Skeletal muscle tissue (tissue), 3 donors: ENCODE measurements at regions not wholly inside any gene's neighbourhood (a gene's known extent, or its start where the extent isn't known, plus 50 kb on each side); places are given as distances from the start of the nearest gene placed in this dataset.

Experiments
- H3K27ac ChIP-seq: one replicate; pipeline ENCODE4 v1.7.0; 2013; ENCODE audit warnings: mild to moderate bottlenecking, low read depth, low read length, inconsistent platforms
- H3K27me3 ChIP-seq, 3 donors: one replicate each; pipeline ENCODE4 v1.7.0; 2013; ENCODE audit warnings: low read length in 3 of 3; ENCODE audit not compliant: control insufficient read depth in 3 of 3, insufficient read depth in 3 of 3
- H3K36me3 ChIP-seq, 3 donors: one replicate each; pipeline ENCODE4 v1.7.0; 2013; ENCODE audit warnings: low read length in 3 of 3; ENCODE audit not compliant: control insufficient read depth in 3 of 3, insufficient read depth in 3 of 3
- H3K4me1 ChIP-seq, 3 donors: one replicate each; pipeline ENCODE4 v1.7.0; 2013; ENCODE audit warnings: low read length in 3 of 3, mild to moderate bottlenecking in 3 of 3; ENCODE audit not compliant: control insufficient read depth in 3 of 3, insufficient read depth in 3 of 3
- H3K4me3 ChIP-seq, 3 donors: one replicate each; pipeline ENCODE4 v1.7.0; 2013; ENCODE audit warnings: low read length in 3 of 3
- H3K9ac ChIP-seq, 3 donors: one replicate each; pipeline ENCODE4 v1.7.0; 2013; ENCODE audit warnings: low read length in 3 of 3, mild to moderate bottlenecking in 3 of 3, moderate library complexity in 2 of 3, low read depth in 1 of 3
- H3K9me3 ChIP-seq, 3 donors: one replicate each; pipeline ENCODE4 v1.7.0; 2013; ENCODE audit warnings: low read length in 3 of 3; ENCODE audit not compliant: control insufficient read depth in 3 of 3
- donor health status: Osteomylitis.

DNA sequence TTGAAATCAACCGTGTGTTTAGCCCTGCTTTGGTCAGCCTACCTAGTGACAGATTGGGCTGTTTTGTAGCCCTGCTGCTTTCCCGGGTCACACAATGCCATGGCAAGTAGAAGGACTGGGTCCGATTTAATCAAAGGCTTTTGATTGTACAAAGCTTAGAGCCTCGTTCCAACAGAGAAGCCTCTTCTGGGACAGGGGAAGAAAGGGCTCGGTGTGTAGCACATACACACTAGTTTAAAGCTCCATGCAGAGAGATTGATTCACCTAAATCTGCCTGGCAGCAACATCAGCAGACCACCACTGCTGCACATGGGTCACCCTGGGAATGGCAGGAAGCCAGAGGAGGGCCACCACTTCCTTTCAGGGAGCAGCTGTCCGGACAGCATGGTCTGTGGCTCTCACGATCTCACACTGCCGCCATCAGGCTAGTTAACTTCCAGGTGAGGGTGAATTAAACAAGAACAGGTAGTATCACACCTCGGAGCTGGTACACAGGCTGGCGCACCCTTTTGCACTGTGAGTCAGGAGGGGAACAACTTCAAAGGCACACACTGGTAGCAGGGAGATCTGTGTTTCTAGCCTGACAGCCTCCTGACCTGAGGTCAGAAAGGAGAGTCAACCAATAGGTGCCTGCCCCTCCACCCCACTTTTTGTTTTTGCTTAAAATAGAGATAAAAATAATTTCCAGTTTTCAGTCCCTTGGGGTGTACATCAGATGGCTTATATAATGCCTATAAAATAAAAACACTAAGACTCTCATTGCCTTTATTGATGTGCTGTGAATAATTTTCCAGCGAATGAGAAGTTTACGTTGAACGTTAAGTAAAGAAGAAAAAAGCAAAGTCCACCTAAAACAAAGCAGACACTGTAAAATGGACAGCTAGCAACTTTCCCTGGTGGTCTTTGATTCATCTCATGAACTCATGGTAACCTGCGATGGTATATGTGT is 108.5 kb downstream of the CDCA7 start:
- Histone ChIP-seq H3K36me3 (no peaks in the 10 kb centered on the region), H3K27ac (no peak overlapping the region), H3K27me3 (peaks cover 0 to 3% (median 0%) of the 10 kb centered on the region in 3 donors)

DNA sequence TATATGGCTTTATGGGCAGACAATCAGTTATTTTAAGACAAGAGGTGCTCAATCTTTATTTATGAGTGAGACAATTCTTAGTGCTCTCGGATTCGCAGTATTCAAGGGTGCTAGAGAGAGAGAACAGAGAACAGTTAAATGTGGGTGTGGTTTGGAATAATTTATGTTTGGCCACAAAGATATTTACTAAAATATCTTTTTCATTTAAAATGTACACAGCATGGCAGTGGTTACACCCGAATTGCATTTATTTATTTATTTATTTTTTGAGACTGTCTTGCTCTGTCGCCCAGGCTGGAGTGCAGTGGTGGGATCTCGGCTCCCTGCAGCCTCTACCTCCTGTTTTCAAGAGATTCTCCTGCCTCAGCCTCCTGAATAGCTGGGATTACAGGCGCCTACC is 109.2 kb downstream of the CDCA7 start:
- Histone ChIP-seq H3K27me3 (peaks cover 0 to 3% (median 0%) of the 10 kb centered on the region in 3 donors), H3K36me3 (no peaks in the 10 kb centered on the region), H3K9ac (no peak overlapping the region), H3K4me3 (no peak overlapping the region), H3K9me3 (no peaks in the 10 kb centered on the region), H3K4me1 (no peaks in the 10 kb centered on the region), H3K27ac (no peak overlapping the region)

More for the DNA sequence above, 108.5 kb downstream of the CDCA7 start:
- Histone ChIP-seq H3K4me1 (no peaks in the 10 kb centered on the region), H3K9me3 (no peaks in the 10 kb centered on the region), H3K4me3 (no peak overlapping the region), H3K9ac (no peak overlapping the region)

DNA sequence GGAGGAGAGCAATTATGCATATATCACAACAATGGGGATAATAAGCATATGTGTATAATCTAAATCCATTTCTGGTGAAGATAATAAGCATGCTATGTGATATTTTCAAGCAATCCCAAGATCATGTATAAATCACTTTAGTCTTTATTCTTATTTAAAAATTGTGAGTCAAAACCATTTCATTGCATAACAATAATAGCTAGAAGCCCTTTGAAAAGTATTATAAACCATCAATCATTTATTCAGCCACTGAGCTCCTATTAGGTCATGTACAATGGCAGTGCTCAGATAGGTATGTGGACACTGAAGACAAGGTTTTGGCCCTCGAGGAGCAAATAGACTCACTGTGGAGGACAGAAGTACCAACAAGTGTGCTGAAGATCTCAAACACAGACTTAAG is 113.1 kb downstream of the CDCA7 start:
- Histone ChIP-seq H3K9ac (no peak overlapping the region), H3K4me3 (no peak overlapping the region), H3K36me3 (no peaks in the 10 kb centered on the region), H3K4me1 (no peaks in the 10 kb centered on the region), H3K27me3 (peaks cover 0 to 3% (median 0%) of the 10 kb centered on the region in 3 donors), H3K9me3 (peaks cover 0 to 4% (median 0%) of the 10 kb centered on the region in 3 donors), H3K27ac (no peak overlapping the region)

DNA sequence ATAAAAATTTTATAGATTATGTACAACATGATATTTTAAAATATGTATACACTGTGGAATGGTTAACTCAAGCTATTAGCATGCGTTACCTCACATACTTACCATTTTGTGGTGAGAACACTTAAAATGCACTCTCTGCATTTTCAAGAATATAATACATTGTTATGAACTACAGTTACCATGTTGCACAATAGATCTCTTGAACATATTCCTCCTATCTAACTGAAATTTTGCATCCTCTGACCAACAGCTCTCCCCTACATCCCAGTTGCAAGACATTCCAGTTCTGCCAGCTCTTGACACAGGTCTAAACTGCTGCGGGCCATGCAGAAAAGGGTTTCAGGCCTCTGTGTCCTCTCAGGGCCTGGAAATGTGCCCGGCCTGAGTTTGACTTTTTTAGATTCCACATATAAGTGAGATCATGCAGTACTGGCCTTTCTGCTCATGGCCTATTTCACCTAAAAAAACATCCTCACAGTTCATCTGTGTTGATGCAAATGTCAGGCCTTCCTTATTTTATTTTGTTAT is 113.7 kb downstream of the CDCA7 start:
- H3K4me3 ChIP-seq: no peak overlapping the region
- no peak overlapping the region for H3K27ac ChIP-seq
- H3K9me3 ChIP-seq: peaks cover 0 to 4% (median 0%) of the 10 kb centered on the region in 3 donors
- H3K4me1 ChIP-seq: no peaks in the 10 kb centered on the region
- H3K27me3 ChIP-seq: no peaks in the 10 kb centered on the region
- H3K9ac ChIP-seq: no peak overlapping the region
- no peaks in the 10 kb centered on the region for H3K36me3 ChIP-seq

DNA sequence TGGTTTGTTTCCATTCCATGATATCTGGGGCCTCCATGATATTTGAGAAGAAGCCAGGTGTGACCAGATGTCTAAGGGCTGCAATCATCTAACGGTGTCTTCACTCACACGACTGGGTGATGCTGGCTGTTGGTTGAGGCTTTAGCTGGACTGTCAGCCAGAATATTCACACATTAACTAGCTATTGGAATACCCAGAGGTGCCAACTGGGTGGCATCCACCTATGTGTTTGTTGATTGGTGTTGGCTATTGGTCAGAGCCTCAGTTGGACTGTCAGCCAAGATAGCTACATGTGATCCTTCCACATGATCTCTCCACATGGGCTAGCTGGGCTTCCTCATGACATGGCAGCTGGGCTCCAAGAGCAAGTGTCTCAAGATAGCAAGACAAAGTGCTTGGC is 117.4 kb downstream of the CDCA7 start:
- no peaks in the 10 kb centered on the region for H3K36me3 ChIP-seq
- H3K4me1 ChIP-seq: no peaks in the 10 kb centered on the region
- H3K9me3 ChIP-seq: peaks cover 0 to 4% (median 0%) of the 10 kb centered on the region in 3 donors
- no peak overlapping the region for H3K27ac ChIP-seq
- H3K27me3 ChIP-seq: no peaks in the 10 kb centered on the region
- no peak overlapping the region for H3K9ac ChIP-seq
- H3K4me3 ChIP-seq: no peak overlapping the region

DNA sequence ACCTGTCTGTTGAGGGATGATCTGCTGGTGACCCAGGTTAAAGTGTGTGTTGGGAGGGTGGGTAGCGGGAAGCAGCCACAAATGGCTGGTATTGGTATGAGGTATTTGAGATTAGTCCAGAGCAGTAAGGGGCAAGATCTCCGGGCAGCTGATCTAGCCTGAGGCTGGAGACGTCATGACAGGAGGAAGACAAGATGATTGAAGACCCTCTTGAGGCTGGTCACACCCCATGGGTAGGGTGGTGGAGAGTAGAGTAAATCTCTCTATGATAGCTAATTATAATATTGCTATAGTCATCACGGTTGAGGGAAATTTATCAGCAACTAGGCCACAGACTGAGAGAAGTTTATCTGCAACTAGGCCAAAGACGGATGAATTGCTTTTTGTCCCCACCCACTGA is 128.5 kb downstream of the CDCA7 start:
- Histone ChIP-seq H3K36me3 (no peaks in the 10 kb centered on the region), H3K9me3 (no peaks in the 10 kb centered on the region), H3K9ac (no peak overlapping the region), H3K27me3 (peaks cover 0 to 2% (median 0%) of the 10 kb centered on the region in 3 donors), H3K4me1 (no peaks in the 10 kb centered on the region), H3K27ac (no peak overlapping the region), H3K4me3 (no peak overlapping the region)

DNA sequence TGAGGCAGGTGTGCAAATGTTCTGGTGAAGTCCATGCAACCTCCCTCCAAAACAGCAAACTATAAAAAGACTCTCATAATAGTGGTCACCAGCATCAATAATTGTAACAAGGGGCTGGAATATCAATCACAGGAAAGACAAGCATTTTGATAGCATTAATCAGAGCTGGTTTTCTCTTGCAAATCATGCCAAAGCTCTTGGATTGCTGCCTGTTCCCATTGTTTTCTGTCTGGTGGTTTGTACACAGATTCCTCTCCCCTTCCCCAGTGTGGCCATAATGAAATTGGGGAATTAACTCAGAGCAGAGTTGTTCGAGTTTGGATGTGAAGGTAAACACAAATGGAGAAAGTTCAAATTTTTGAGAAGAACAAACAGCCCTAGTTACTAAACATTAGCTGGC is 134.2 kb downstream of the CDCA7 start:
- Histone ChIP-seq H3K9ac (no peak overlapping the region), H3K9me3 (no peaks in the 10 kb centered on the region), H3K4me1 (no peaks in the 10 kb centered on the region), H3K27ac (no peak overlapping the region), H3K36me3 (no peaks in the 10 kb centered on the region), H3K4me3 (no peak overlapping the region), H3K27me3 (peaks cover 0 to 2% (median 0%) of the 10 kb centered on the region in 3 donors)

DNA sequence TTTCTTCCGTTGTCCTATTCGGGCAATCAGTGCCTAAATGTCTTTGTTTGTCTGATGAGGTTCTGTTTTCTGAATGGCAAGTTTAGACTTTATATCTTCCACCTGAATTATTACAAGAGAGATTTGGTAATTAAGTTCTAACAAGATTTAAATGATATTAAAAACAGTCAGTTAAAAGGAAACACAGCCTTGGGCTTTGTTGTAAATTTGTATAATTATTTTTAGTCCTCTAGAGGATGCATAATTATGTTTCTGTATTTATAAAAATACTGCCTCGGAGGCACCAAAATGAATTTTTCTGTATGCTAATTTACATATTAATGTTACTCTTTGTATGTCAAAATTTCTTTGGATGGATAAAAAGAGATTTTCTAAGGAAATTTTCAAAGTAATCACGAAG is 136.7 kb downstream of the CDCA7 start:
- H3K9ac ChIP-seq: no peak overlapping the region
- peaks cover 0 to 2% (median 0%) of the 10 kb centered on the region in 3 donors for H3K9me3 ChIP-seq
- H3K36me3 ChIP-seq: no peaks in the 10 kb centered on the region
- no peak overlapping the region for H3K4me3 ChIP-seq
- H3K27ac ChIP-seq: no peak overlapping the region
- H3K27me3 ChIP-seq: peaks cover 0 to 2% (median 0%) of the 10 kb centered on the region in 3 donors
- no peaks in the 10 kb centered on the region for H3K4me1 ChIP-seq

DNA sequence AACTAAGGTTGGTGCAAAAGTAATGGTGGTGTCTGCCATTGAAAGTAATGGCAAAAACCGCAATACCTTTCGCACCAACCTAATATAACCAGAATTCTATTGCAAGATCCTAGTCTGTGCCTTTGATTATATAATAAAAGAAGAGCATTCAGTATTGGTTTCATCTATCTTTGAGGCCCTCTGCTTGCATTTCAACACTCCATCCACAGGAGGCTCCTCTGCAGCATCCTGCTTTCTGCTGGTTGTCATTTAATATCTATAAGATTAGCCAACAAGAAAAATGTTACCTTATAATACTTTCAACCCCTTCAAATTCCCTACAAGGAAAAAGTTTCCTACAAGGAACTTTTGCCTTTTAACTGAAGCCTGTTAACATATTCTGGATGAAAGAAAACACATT is 139.2 kb downstream of the CDCA7 start:
- no peaks in the 10 kb centered on the region for H3K36me3 ChIP-seq
- peaks cover 0 to 2% (median 0%) of the 10 kb centered on the region in 3 donors for H3K9me3 ChIP-seq
- no peak overlapping the region for H3K4me3 ChIP-seq
- H3K4me1 ChIP-seq: no peaks in the 10 kb centered on the region
- H3K27me3 ChIP-seq: no peaks in the 10 kb centered on the region
- no peak overlapping the region for H3K27ac ChIP-seq
- no peak overlapping the region for H3K9ac ChIP-seq

DNA sequence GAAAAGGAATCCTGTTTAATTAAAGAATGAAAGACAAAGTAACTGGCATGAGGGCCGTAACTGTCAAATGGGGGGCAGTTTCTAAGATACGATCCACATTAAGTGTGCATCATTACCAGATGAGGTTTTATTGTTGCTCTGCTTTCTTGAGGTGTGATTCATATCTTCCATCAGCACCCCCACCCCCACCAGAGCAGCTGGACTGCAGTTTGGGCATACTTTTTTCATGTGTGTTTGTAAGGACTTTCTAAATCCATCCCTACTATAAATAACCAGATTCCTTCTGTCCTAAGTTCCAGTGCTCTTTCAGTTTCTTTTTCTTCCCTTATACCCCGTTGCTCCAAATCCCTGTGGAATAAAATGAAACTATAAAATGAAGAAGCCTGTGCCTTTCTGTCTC is 142.1 kb downstream of the CDCA7 start:
- no peaks in the 10 kb centered on the region for H3K36me3 ChIP-seq
- no peaks in the 10 kb centered on the region for H3K27me3 ChIP-seq
- no peak overlapping the region for H3K4me3 ChIP-seq
- peaks cover 0 to 2% (median 0%) of the 10 kb centered on the region in 3 donors for H3K9me3 ChIP-seq
- no peak overlapping the region for H3K9ac ChIP-seq
- no peaks in the 10 kb centered on the region for H3K4me1 ChIP-seq
- no peak overlapping the region for H3K27ac ChIP-seq
